ENCODE measurements at regions not wholly inside any gene's neighbourhood (a gene's known extent, or its start where the extent isn't known, plus 50 kb on each side); places are given as distances from the start of the nearest gene placed in this dataset.

GRCh38 chr7:14954035-14954434 is 51.5 kb upstream of the DGKB start:
- no peaks in the 10 kb centered on the region for H3K9me3 Mint-ChIP-seq (ENCODE audit: unreplicated experiment)
- H3K36me3 Mint-ChIP-seq (ENCODE audit: unreplicated experiment) = no peaks in the 10 kb centered on the region
- TF ChIP-seq CTCF (IDR thresholded peaks at IDR 0.05; ENCODE audit: partially characterized antibody, unreplicated experiment) = no peak
- H3K27me3 Mint-ChIP-seq (ENCODE audit: unreplicated experiment) = no peaks in the 10 kb centered on the region
- H3K27ac Mint-ChIP-seq (ENCODE audit: unreplicated experiment) = no peak overlapping the region
- peaks cover 6% of the 10 kb centered on the region for H3K4me1 Mint-ChIP-seq (ENCODE audit: low read depth, unreplicated experiment)
- H3K4me3 Mint-ChIP-seq (ENCODE audit: unreplicated experiment) = no peak overlapping the region
- DNase-seq = no peak

Data from glutamatergic neuron (in vitro differentiated cells).